K562 (cell line): ENCODE measurements at regions not wholly inside any gene's neighbourhood (a gene's known extent, or its start where the extent isn't known, plus 50 kb on each side); places are given as distances from the start of the nearest gene placed in this dataset.

Experiments
- ATAC-seq: fragments of 200-7000 bp; cut with Tn5 transposase; 3 replicates; pipeline ENCODE4 v1.9.1; 2020; ENCODE audit warnings: moderate library complexity
- BruUV-seq: library from RNA; stranded (reverse); fragments of 400-500 nt; replicated peaks from 2 replicates; lab custom pipeline; 2021; lab: Mats Ljungman, UMichigan
- CTCF ChIA-PET: fragments of 300-600 bp; formaldehyde crosslinking; extraction: SDS; loops from one replicate; lab custom pipeline; 2021; ENCODE audit warnings: low intra/inter-chr PET ratio; lab: Yijun Ruan, JAX
- POLR2A ChIA-PET: fragments of 300-600, 350-650 bp; sonication (Branson Sonifier 250); formaldehyde crosslinking; extraction: SDS; loops from one replicate; lab custom pipeline; 2021; ENCODE audit warnings: antibody characterized with exemption, inconsistent platforms; lab: Yijun Ruan, JAX
- DNase-seq, 4 experiments: peaks; one replicate each; pipeline versions ENCODE4 v3.0.0 to v3.0.0-alpha.2; 2011 to 2018; ENCODE audit warnings: low spot score in 3 of 4, mixed read lengths in 3 of 4; ENCODE audit errors: extremely low read depth in 1 of 4
- FAIRE-seq: peaks from 2 replicates; lab custom pipeline; 2011; peaks lifted over from hg19 to GRCh38; lab: Jason Lieb, UNC
- H2AFZ ChIP-seq: 2 replicates; pipeline ENCODE4 v1.6.0; 2011; ENCODE audit warnings: low read depth, low read length, control low read depth, inconsistent platforms
- H3K27ac ChIP-seq: fragments of 200-600 bp; 3 replicates; pipeline ENCODE4 v1.8.0; 2011; ENCODE audit warnings: low read depth, mild to moderate bottlenecking, control low read depth, inconsistent platforms, low read length, moderate library complexity, mixed read lengths; ENCODE audit errors: extremely low read depth
- H3K27me3 ChIP-seq, 2 experiments: fragments of 300-600 bp in 1 of 2; 2 replicates in 1 of 2; 3 replicates in 1 of 2; pipeline versions ENCODE4 v1.6.0 to v1.8.0; 2011; ENCODE audit warnings: inconsistent platforms in 2 of 2, low read length in 2 of 2, mild to moderate bottlenecking in 1 of 2, mixed read lengths in 1 of 2, moderate library complexity in 1 of 2; ENCODE audit not compliant: control insufficient read depth in 2 of 2, insufficient read depth in 2 of 2
- H3K36me3 ChIP-seq: fragments of 300-600 bp; 3 replicates; pipeline ENCODE4 v1.8.0; 2011; ENCODE audit warnings: mild to moderate bottlenecking, low read length, inconsistent platforms; ENCODE audit not compliant: control insufficient read depth, insufficient read depth
- H3K4me1 ChIP-seq, 2 experiments: fragments of 200-600 bp in 1 of 2; replicated peaks in 1 of 2; 2 replicates in 1 of 2; 3 replicates in 1 of 2; pipeline versions ENCODE4 v1.5.1 to v1.8.0; 2011; ENCODE audit warnings: inconsistent platforms in 2 of 2, low read length in 2 of 2, mild to moderate bottlenecking in 1 of 2, mixed read lengths in 1 of 2, moderate library complexity in 1 of 2; ENCODE audit not compliant: control insufficient read depth in 2 of 2, insufficient read depth in 2 of 2
- H3K4me2 ChIP-seq: 2 replicates; pipeline ENCODE4 v1.6.1; 2011; ENCODE audit warnings: low read length, control low read depth, inconsistent platforms, mixed read lengths; ENCODE audit not compliant: insufficient read depth
- H3K4me3 ChIP-seq: fragments of 200-600 bp; sonication (generic), shearing (Covaris generic); 2 replicates; pipeline ENCODE4 v1.5.1; 2016; ENCODE audit warnings: control low read depth, inconsistent platforms
- H3K79me2 ChIP-seq: fragments of 200-600 bp; 3 replicates; pipeline ENCODE4 v1.8.0; 2011; ENCODE audit warnings: low read length, inconsistent platforms; ENCODE audit not compliant: control insufficient read depth, insufficient read depth
- H3K9ac ChIP-seq, 2 experiments: 2 replicates each; pipeline versions ENCODE4 v1.6.0 to v1.6.1; 2011; ENCODE audit warnings: low read depth in 2 of 2, low read length in 2 of 2, control low read depth in 1 of 2, inconsistent platforms in 1 of 2, mild to moderate bottlenecking in 1 of 2, mixed read lengths in 1 of 2; ENCODE audit not compliant: insufficient read depth in 1 of 2
- H3K9me1 ChIP-seq: one replicate; pipeline ENCODE4 v1.6.0; 2011; ENCODE audit warnings: inconsistent platforms, mild to moderate bottlenecking, low read length, moderate library complexity; ENCODE audit not compliant: control insufficient read depth, insufficient read depth
- H3K9me3 ChIP-seq: replicated peaks from 2 replicates; pipeline ENCODE4 v1.5.1; 2011; ENCODE audit warnings: low read depth, low read length, inconsistent platforms; ENCODE audit not compliant: control insufficient read depth, insufficient read depth
- H4K20me1 ChIP-seq: replicated peaks from 2 replicates; pipeline ENCODE4 v1.6.1; 2011; ENCODE audit warnings: low read length, inconsistent platforms, mixed read lengths; ENCODE audit not compliant: control insufficient read depth, insufficient read depth
- SOX6 ChIP-seq: fragments of 450-650 bp; IDR thresholded peaks from 2 replicates; pipeline ENCODE4 v1.6.1; 2014; ENCODE audit warnings: mild to moderate bottlenecking
- WGBS: fragments of 100-300 bp; shearing (Covaris generic); methylation state at CpG from one replicate; pipeline ENCODE4 v1.1.6; 2016; ENCODE audit warnings: low coverage, mixed read lengths; ENCODE audit not compliant: insufficient coverage; ENCODE audit errors: missing lambda C conversion rate; 5-methylcytosine and 5-hydroxymethylcytosine counted together
- in situ Hi-C: fragments of 300-500 bp; cut with MboI; formaldehyde crosslinking; loops from 4 replicates; pipeline ENCODE4 v1.15.0; 2018; ENCODE audit warnings: inconsistent platforms, mixed read lengths
- intact Hi-C: fragments of 100-400 bp; cut with micrococcal nuclease; formaldehyde crosslinking; loops from 2 replicates; pipeline ENCODE4 v1.14.2; 2022
- TF ChIP-seq, protein P1 (sequence below), 3 experiments: fragments of 200-800 bp in 1 of 3; fragments of 250-450 bp in 1 of 3; fragments of 450-650 bp in 1 of 3; sonication (Bioruptor Pico) in 1 of 3; sonication (Bioruptor generic) in 1 of 3; formaldehyde crosslinking in 1 of 3; IDR thresholded peaks; 2 replicates each; pipeline versions ENCODE4 v1.6.1 to v1.8.0; 2016 to 2022; ENCODE audit warnings: mild to moderate bottlenecking in 2 of 3, missing genetic modification characterization in 2 of 3, missing compliant biosample characterization in 1 of 3, moderate library complexity in 1 of 3

DNA sequence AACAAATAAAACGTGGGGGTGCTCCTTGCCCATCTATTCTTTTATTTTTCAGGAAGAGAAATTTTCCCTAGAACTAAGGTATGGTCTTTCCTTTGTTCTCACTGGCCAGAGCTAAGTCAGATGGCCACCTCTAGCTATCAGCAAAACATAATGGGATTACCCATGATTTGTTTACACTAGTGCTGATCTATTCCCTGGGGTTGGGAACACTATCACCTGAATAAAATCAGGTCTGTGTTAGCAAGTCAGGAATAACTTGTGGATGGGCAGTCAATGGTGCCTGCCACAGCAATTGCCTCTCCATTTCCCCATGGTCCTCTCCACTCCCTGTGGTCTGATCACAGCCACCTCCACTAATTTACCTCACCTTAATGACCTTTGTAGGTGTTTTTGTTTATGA, 181.7 kb upstream of the CADPS start:
- H3K79me2 ChIP-seq = no peaks in the 10 kb centered on the region
- TF ChIP-seq, protein P1, sequence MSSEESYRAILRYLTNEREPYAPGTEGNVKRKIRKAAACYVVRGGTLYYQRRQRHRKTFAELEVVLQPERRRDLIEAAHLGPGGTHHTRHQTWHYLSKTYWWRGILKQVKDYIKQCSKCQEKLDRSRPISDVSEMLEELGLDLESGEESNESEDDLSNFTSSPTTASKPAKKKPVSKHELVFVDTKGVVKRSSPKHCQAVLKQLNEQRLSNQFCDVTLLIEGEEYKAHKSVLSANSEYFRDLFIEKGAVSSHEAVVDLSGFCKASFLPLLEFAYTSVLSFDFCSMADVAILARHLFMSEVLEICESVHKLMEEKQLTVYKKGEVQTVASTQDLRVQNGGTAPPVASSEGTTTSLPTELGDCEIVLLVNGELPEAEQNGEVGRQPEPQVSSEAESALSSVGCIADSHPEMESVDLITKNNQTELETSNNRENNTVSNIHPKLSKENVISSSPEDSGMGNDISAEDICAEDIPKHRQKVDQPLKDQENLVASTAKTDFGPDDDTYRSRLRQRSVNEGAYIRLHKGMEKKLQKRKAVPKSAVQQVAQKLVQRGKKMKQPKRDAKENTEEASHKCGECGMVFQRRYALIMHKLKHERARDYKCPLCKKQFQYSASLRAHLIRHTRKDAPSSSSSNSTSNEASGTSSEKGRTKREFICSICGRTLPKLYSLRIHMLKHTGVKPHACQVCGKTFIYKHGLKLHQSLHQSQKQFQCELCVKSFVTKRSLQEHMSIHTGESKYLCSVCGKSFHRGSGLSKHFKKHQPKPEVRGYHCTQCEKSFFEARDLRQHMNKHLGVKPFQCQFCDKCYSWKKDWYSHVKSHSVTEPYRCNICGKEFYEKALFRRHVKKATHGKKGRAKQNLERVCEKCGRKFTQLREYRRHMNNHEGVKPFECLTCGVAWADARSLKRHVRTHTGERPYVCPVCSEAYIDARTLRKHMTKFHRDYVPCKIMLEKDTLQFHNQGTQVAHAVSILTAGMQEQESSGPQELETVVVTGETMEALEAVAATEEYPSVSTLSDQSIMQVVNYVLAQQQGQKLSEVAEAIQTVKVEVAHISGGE (CRISPR knock-in tag; IDR thresholded peaks at IDR 0.05) = peak in 1 of 3 experiments; percentile 20; a peak in 1 of 6 replicates
- no peak for TF ChIP-seq SOX6
- TF ChIP-seq, all 486 proteins: peak for 1
- H2AFZ ChIP-seq = no peak overlapping the region
- WGBS = no CpG with 5 or more reads among the region's 1 CpG
- intact Hi-C loops (no loop called here), in situ Hi-C loops (no loop called here)
- no peaks in the 10 kb centered on the region for H3K36me3 ChIP-seq
- no peak for DNase-seq
- H4K20me1 ChIP-seq = no peaks in the 10 kb centered on the region
- no peak for FAIRE-seq
- POLR2A ChIA-PET = no interaction called here
- H3K27me3 ChIP-seq = no peaks in the 10 kb centered on the region
- no peaks in the 10 kb centered on the region for H3K4me1 ChIP-seq
- CTCF ChIA-PET = no interaction called here
- no peak overlapping the region for H3K4me2 ChIP-seq
- ATAC-seq = no peak
- H3K9ac ChIP-seq = no peak overlapping the region
- no peak overlapping the region for H3K4me3 ChIP-seq
- no peaks in the 10 kb centered on the region for H3K9me1 ChIP-seq
- no peak overlapping the region for H3K27ac ChIP-seq
- no TSS peak for BruUV-seq
- H3K9me3 ChIP-seq = no peaks in the 10 kb centered on the region
